Neural crest cell (in vitro differentiated cells): ENCODE measurements at regions not wholly inside any gene's neighbourhood (a gene's known extent, or its start where the extent isn't known, plus 50 kb on each side); places are given as distances from the start of the nearest gene placed in this dataset.

Experiments
- DNase-seq: peaks from one replicate; pipeline ENCODE4 v3.0.0; 2021; ENCODE audit warnings: low read depth, mixed read lengths, low spot score
- H3K27ac Mint-ChIP-seq: one replicate; pipeline ENCODE4 v1.8.0; 2021; ENCODE audit warnings: mild to moderate bottlenecking, mixed read lengths; ENCODE audit not compliant: unreplicated experiment
- H3K27me3 Mint-ChIP-seq: 2 replicates; pipeline ENCODE4 v1.8.0; 2021; ENCODE audit warnings: low read depth, mild to moderate bottlenecking, mixed read lengths
- H3K36me3 Mint-ChIP-seq: 2 replicates; pipeline ENCODE4 v1.8.0; 2021; ENCODE audit warnings: low read depth, mild to moderate bottlenecking, mixed read lengths
- H3K4me1 Mint-ChIP-seq: 2 replicates; pipeline ENCODE4 v1.8.0; 2021; ENCODE audit warnings: mixed read lengths
- H3K4me3 Mint-ChIP-seq: one replicate; pipeline ENCODE4 v1.8.0; 2021; ENCODE audit warnings: mild to moderate bottlenecking, mixed read lengths
- H3K9me3 Mint-ChIP-seq: 2 replicates; pipeline ENCODE4 v1.8.0; 2021; ENCODE audit warnings: mixed read lengths
- TF ChIP-seq, protein P1 (sequence below): fragments of 200-600 bp; sonication (generic); conservative IDR thresholded peaks from 2 replicates; pipeline ENCODE4 v1.5.0; 2021; ENCODE audit warnings: antibody characterized with exemption, mild to moderate bottlenecking

DNA sequence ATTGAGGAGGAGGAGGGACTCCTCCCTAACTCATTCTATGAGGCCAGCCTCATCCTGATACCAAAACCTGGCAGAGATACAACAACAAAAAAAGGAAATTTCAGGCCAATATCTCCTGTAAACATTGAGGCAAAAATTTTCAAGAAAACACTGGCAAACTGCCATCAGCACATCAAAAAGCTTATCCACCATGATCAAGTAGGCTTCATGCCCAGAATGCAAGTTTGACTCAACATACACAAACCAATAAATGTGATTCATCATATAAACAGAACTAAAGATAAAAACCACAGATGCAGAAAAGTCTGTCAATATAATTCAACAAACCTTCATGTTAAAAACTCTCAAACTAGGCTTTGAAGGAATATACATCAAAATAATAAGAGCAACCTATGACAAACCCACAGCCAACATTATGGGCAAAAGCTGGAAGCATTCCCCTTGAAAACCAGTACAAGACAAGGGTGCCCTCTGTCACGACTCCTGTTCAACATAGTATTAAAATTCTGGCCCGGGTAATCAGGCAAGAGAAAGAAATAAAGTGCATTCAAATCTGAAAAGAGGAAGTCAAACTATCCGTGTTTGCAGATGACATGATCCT is 1014.3 kb downstream of the CBLN2 start:
- no peaks in the 10 kb centered on the region for H3K4me1 Mint-ChIP-seq
- H3K27ac Mint-ChIP-seq: no peak overlapping the region
- no peaks in the 10 kb centered on the region for H3K36me3 Mint-ChIP-seq
- H3K9me3 Mint-ChIP-seq: no peaks in the 10 kb centered on the region
- no peak overlapping the region for H3K4me3 Mint-ChIP-seq
- no peak for DNase-seq
- TF ChIP-seq, protein P1, sequence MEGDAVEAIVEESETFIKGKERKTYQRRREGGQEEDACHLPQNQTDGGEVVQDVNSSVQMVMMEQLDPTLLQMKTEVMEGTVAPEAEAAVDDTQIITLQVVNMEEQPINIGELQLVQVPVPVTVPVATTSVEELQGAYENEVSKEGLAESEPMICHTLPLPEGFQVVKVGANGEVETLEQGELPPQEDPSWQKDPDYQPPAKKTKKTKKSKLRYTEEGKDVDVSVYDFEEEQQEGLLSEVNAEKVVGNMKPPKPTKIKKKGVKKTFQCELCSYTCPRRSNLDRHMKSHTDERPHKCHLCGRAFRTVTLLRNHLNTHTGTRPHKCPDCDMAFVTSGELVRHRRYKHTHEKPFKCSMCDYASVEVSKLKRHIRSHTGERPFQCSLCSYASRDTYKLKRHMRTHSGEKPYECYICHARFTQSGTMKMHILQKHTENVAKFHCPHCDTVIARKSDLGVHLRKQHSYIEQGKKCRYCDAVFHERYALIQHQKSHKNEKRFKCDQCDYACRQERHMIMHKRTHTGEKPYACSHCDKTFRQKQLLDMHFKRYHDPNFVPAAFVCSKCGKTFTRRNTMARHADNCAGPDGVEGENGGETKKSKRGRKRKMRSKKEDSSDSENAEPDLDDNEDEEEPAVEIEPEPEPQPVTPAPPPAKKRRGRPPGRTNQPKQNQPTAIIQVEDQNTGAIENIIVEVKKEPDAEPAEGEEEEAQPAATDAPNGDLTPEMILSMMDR: no peak
- H3K27me3 Mint-ChIP-seq: no peaks in the 10 kb centered on the region

DNA sequence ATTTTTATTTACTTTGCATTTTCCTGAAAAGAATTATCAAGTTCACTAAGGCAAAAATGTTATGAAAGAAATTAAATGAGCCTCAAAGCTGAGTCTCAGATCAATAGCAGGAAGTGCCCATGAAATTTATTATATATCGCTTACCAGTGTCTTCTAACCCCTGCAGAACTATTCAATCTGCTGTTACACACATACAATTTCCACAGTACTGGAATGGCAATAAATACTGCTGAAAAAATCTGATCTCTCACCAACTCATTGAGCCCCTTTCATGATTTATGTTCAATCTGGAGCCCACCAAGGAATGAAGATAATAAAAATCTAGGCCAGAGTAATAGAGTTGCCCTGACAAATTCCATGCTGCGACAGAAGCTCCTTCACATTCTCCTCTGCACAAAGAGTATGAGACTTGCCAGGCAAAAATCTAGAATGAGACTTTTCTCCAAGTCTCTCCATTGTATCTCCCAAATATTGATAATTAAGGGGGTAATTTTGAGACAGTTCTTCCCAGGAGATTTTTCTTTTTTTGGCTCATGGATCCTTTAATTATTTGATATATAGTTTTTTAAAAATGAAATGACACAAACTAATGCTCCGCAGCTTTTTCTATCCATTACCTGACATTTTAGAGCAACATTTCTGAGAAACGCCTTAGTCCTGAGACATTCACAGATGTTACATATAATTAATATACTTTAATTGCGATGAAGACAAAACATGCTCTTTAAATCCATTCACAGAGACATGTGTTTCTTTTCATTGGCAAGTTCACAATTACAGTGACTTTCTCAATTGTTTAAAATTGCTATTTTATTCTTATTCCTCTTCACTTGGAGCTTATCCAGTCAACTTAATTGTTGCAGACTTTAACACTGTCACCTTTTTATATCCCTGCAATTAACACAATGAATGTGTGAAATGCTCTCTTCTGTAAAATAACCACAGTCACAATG is 1020.4 kb downstream of the CBLN2 start:
- H3K36me3 Mint-ChIP-seq: no peaks in the 10 kb centered on the region
- no peak for DNase-seq
- no peak overlapping the region for H3K27ac Mint-ChIP-seq
- peaks cover 3% of the 10 kb centered on the region for H3K27me3 Mint-ChIP-seq
- TF ChIP-seq, protein P1: no peak
- no peaks in the 10 kb centered on the region for H3K4me1 Mint-ChIP-seq
- peaks cover 2% of the 10 kb centered on the region for H3K9me3 Mint-ChIP-seq
- H3K4me3 Mint-ChIP-seq: no peak overlapping the region

DNA sequence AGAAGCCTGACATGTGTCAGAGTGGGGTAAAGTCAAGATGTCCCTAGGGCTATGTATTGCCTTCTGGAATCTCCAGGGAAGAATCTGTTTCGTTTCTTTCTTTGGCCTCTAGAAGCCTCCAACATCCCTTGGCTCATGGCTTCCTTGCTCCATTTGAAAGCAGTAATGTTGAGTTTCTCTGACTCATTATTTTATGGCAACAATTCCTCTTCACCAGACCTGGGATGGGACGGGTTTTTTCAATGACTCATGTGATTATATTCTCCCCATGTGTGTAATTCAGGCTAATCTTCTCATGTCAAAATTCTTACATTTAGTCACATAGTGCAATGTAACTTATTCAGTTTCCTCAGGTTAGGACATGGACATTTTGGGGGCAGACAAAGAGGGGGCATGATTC is 1038.6 kb downstream of the CBLN2 start:
- TF ChIP-seq, protein P1: no peak
- H3K9me3 Mint-ChIP-seq: peaks cover 5% of the 10 kb centered on the region
- no peaks in the 10 kb centered on the region for H3K4me1 Mint-ChIP-seq
- H3K36me3 Mint-ChIP-seq: no peaks in the 10 kb centered on the region
- no peak overlapping the region for H3K27ac Mint-ChIP-seq
- H3K4me3 Mint-ChIP-seq: no peak overlapping the region
- H3K27me3 Mint-ChIP-seq: no peaks in the 10 kb centered on the region
- no peak for DNase-seq

DNA sequence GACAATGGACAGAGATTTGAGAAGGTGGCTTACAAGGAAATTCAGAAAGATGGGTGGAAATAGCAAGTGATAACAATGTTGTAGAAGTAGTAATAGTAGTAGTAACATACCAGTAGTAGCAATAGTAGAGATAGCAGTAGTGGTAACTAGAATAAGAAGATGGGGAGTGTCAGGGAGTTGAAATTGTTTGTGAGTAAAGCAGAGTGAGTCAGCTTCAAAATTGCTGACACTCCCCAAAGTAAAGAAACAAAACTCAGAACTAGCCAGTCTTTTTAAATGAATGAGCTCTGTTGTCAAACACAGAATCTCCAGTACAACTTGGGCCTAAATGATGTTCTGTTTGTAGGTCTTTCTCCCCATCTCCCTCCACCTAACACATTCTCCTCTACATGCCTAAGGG is 1040.9 kb downstream of the CBLN2 start:
- TF ChIP-seq, protein P1: no peak
- Mint-ChIP-seq H3K4me1 (no peaks in the 10 kb centered on the region), H3K9me3 (peaks cover 5% of the 10 kb centered on the region), H3K4me3 (no peak overlapping the region), H3K27me3 (no peaks in the 10 kb centered on the region), H3K27ac (no peak overlapping the region), H3K36me3 (no peaks in the 10 kb centered on the region)
- no peak for DNase-seq

DNA sequence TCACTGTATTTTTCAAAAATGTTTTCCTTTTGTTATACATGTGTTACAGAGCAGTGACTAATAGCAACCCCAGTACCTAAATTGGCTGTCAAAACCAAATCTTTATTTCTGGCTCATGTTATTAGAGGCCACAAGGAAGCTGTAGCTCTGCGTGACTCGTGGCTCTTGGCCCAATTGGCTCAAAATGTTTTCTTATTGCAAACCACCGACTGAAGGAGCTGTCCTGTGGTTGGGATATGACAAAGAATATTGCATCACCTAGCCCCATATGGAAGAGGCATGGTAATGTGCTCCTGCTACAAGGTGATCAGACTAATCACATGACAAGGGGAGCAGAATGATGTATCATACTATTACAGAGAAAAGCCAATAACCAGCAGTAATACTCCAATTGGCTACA is 1058.5 kb downstream of the CBLN2 start:
- TF ChIP-seq, protein P1: no peak
- H3K4me1 Mint-ChIP-seq: no peaks in the 10 kb centered on the region
- H3K27me3 Mint-ChIP-seq: no peaks in the 10 kb centered on the region
- H3K27ac Mint-ChIP-seq: no peak overlapping the region
- no peak for DNase-seq
- no peaks in the 10 kb centered on the region for H3K36me3 Mint-ChIP-seq
- no peak overlapping the region for H3K4me3 Mint-ChIP-seq
- peaks cover 2% of the 10 kb centered on the region for H3K9me3 Mint-ChIP-seq
